Activated CD4-positive, alpha-beta T cell treated with anti-CD3 and anti-CD28 coated beads, Interleukin-2, Interleukin-4, amounts not matched to agents 100 ng/mL and 50 ng/mL, durations not matched to agents 16 hours and 8 hours (primary cell): ENCODE measurements at regions not wholly inside any gene's neighbourhood (a gene's known extent, or its start where the extent isn't known, plus 50 kb on each side); places are given as distances from the start of the nearest gene placed in this dataset.

ENCODE experiments used
- DNase-seq: peaks from one replicate; pipeline ENCODE4 v3.0.0-alpha.2; 2020; ENCODE audit warnings: low spot score

DNA sequence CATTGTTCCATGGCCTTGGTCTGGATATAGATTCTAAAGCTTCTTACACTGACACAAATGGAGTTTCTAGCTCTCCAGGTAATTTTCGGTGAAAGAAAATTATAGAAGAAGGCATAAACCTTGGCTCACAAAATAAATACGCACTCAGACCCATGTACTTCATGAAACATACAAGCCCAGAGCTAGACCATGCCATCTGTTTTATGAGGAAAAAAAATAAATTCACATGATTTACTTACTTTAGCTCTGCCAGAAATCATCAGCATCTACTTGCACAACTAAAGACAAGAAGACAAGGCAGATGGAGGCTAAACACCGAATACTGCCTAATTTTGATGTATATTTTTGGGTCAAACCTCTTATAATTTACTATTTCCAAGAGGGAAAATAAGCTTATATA, 197.4 kb upstream of the KLF14 start:
- no peak for DNase-seq

DNA sequence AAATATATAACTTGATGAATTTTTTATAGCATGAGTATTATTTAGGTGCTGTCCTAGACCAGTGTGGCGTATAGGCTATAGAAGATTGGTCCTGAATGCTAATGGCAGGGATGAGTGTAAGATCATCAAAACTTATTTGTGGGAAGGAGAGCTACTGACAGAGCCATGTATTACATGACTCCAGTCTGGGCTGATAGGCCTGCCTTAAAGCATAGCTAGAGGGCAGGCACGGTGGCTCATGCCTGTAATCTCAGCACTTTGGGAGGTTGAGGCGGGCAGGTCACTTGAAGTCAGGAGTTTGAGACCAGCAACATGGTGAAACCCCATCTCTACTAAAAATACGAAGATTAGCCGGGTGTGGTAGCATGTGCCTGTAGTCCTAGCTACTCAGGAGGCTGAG, 198.1 kb upstream of the KLF14 start:
- DNase-seq = no peak

DNA sequence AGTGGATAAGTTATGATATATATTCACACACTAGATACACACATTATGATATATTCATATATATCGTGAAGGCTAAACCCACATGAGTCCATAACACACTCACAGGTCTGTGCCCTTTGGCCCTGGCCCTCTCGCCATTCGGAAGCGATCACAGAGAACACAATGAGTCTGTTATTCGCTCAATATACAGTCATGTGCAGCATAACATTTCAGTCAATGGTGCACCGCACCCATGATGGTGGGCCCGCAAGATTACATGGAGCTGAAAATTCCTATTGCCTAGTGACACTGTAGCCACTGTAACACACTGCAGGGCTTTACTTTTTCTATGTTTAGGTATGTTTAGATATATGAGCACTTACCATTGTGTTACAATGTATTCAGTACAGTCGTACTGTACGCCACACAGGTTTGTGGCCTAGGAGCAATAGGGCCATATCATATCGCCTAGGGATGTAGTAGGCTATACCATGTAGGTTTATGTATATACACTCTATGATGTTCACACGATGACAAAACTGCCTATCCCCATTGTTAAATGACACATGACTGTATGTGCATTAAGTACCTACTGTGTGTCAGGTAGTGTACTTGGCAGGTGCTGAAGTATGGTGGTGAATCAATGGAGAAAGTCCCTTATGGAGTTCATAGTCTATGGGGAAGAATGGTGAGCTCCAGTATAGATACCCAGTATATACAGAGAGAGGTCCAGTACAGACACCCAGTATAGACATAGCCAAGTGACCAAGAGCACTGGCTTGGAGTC, 198.8 kb upstream of the KLF14 start:
- no peak for DNase-seq

DNA sequence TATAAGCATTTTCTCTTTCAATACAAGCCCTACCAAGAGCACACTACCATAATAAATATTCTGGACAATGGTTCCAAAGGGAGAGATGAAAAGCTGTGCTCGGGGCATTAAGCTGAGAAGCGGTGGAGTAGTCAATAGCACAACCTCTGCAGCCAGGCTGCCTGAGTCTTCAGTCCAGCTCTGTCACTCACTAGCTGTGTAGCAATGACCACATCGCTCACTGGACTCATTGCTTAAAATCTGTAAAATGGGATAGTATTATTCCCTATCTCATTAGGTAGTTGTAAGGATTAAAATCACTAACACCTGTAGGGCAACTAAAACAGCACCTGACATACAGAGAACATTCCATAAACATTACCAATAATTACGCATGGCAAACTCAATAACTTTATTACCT, 199.9 kb upstream of the KLF14 start:
- DNase-seq = no peak

DNA sequence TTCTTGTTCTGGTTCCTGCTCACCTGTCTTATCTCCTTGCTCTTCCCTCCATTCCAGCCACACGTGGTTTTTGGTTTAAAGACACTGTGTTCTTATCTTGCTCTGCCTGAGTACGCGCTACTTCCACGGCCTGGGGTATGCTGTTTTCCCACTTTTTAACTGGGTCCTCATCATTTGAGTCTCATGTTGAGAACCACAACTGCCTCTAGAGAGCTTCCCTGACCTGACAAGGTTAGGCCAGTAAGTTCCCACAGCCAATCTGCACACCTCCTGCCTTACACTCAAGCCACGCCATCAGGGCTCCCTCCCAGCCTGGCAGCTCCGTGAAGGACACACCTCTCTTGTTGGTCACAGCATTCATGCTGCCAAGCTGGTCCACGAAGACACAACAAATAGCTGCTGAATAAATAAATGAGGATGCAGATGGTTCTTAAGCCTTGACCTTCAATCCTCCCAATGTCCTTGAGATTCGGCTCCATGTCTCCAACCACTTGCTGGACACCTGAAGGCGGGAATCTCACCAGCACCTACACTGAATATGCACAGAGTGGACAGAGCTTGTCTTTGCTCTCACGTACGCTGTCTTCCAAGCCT, 201.7 kb upstream of the KLF14 start:
- no peak for DNase-seq

DNA sequence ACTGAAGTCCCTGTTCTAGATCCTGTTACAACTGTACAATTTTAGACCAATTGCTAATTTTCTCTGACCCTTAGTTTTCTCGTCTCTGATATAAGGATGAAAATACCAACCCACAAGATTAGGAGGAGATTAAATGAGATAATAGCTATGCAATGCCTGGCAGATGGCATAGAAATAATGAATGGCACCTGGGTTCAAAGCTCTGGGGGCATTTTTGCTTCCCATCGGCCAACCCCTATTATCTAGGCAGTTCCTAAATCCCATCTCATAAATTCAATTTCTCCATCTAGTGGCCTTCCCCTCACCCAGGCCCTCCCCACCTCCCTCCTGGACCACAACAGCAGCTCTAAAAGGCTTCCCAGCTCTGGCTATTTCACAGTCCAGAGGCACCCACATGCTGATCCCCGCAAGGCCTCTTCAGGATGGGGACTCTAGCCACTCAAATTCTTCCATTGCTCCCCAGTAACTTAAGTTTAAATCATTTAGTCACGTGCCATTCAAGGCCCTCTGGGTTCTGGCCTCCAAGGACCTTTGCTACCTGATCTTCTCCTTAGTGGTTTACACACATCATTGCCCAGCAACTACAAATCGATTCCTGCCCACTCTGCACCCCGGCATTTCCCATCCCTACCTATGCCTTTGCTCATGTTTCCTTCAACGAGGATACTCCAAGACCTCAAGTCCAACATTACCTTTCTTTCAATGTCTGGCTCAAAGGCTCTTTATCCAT, 202.4 kb upstream of the KLF14 start:
- no peak for DNase-seq

DNA sequence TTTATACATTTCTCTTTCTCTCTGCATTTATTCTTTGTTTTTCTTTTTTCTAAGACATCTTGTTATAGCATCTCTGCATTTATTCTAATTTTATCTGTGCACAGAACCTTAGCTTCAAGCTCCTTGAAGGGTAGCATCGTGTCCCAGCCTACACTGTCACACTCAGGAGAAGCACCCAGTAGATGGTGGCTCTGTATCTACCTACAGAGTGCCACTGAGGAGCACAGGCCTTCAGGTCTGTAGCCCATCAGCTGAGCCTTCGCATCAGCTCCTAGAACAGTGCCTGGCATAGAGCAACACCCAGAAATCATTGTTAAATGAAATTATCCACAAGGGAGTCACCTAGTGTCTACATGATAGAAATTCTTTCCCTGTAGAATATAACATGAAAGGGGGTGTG, 203.0 kb upstream of the KLF14 start:
- no peak for DNase-seq

DNA sequence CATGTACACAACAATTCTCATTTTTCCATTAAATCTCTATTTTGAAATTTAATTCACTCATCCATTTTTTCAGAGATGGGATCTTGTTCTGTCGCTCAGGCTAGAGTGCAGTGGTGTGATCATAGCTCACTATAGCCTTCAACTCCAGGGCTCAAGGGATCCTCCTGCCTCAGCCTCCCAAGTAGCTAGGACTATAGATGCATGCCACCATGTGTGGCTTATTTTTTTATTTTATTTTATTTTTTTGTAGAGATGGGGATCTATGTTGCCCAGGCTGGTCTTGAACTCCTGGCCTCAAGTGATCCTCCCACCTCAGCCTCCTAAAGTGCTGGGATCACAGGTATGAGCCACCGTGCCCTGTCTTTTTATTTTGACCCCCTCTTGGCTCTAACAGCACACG, 203.8 kb upstream of the KLF14 start:
- no peak for DNase-seq

DNA sequence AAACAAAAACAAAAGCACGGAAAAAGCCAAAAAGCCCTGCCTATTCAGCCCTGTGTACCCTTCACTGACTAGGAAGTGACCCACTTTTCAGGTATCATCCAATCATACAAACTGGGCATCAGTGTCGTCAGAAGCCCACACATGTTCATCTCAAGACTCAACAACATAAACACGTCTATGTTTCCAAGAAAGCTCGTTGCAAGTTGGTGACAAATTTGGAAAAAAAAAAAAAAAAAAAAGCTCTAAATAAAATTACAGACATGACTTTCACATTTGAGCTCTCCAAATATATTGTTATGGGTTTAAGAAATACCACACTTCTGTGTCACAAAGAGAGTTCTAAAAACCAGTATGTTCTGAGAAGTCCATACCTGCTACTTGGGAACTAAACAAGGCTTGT, 204.7 kb upstream of the KLF14 start:
- DNase-seq = no peak

DNA sequence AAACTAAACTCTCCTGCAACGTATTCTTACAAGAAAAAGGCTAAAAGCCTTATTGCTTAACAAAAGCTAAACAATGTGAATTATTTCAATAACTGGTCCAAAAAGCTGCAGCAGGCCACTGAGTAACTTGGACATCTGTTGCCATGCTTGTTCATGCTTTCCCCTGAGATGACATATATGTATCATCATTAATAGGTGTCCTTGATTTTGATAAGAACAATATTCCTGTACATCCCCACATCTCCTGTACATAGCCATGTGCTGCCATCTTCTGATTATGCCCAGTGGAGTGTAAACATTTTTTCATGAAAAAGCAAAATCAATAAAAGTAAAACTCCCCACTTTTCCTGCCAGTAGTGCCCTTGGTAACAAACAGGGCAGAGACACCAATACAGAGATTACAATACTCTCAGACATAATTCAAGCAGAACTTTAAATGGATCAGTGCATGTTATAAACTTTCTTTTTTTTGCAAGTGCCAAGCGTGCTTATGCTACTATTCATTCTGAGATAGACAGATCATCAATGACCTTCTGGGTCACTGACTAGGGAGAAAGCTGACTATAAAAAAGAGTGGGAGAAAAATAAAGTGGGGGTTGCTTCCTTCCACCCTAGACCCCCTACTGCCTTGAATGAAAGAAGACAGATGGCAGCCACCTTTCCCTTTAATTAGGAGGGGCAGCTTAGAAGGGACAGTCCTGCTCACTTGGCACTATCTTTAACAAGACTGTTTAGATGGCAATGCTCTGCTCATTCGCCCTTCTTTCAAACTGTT, 205.5 kb upstream of the KLF14 start:
- DNase-seq = no peak

DNA sequence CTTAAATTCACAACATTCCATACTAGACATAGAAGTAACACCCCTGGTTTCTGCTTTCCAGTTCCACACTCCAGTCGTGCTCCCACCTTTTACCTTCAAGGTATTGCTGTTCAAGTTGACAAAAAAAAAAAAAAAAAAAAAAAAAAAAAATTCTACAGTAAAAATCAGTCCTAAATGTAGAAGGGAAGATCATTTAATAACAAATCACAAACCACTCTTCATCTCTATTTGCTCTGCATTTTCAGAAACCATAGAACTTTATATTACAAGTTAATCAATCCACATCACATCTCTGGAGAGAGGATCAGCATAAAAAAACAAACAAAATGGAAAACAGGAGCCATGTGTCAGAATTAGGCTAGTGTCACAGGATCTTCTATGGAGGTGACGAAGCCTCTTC, 206.3 kb upstream of the KLF14 start:
- no peak for DNase-seq

DNA sequence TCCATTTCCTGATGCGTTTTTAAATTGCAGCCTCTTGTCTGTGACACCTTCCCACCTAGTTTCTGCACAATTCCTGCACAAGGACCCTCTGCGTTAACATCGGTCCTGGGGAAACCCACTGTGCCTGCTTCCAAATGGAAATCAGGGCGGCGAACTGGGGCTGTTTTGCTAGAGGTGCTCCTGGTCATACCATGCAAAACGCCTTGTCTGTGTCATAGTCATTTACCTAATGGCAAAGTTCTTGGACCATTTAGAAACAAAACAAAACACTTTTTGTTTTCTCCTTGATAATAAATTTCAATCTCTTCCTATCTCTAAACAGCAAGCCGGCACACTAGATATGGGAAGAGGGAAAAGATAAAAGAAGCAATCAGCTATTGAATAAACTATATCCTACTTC, 206.9 kb upstream of the KLF14 start:
- no peak for DNase-seq

DNA sequence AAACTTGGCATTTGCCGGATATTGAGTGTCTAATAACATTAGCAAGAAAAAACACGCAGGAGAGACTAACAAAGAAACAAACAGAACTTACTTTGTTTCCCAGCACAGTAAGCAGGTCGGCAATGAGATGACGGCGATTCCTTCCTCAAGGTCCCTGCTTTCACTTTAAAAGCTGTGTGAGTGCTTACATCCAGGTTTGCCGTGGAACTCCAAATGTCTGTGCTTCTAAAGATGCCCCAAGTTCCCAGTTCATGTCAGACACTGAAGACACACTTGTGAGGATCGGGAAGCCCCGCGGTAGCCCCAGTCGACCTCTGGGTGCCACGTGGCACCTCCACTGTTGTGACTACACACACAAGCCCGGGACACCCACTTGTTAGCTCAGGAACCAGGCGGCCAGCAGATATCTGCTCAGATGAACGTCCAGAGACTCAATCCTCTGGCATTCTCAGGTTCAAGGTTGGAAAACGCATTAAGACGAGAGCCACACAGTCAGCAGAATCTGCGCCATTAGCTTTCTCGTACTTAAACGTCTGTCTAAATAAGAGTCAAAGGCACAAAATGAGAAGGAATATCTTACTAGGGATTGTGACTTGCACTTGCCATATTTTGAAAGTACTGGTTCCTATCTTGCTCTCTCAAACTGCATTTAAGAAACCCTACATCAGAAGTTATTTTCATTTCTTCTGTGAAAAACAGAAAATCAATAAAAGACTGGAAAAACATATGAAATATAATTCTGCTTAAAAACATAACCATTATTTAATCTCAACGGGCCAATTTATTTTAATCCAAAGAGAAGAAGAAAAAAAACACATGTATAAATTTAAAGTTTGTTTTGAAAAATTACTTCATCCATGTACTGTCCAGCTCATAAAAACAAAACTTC, 207.6 kb upstream of the KLF14 start:
- no peak for DNase-seq

DNA sequence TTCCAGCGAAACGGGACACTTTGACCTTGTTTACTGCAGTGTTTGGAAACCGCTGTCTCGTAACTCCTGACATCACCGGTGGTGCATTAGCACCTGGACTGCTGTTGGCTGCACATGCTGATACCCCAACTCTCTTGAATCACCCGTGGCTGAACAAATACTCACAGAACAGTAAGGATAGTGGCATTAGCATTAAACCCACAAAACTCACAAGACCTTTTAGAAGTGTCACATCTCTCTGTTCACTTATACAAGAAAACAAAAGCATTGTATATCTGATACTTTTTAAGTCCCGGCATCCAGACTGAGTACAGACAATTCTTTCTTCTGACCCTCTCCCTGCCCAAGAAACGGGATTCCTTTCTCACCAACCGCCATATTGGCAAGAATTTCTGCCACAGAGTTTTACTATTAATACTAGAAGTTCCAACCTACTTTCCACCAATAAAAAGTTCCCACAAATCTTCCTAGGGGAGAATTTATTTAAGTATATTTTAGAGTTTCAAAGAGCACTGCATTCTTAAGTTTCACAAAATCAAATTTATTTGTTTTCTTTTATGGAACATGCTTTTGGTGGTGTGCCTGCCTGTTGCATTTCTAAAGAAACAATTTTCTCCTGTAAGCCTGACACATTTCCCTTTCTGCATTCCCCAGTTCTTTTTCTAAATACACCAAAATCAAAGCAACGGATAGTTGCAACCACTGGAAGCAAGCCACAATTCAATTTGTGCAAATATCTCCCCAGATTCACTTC, 208.4 kb upstream of the KLF14 start:
- DNase-seq = no peak

DNA sequence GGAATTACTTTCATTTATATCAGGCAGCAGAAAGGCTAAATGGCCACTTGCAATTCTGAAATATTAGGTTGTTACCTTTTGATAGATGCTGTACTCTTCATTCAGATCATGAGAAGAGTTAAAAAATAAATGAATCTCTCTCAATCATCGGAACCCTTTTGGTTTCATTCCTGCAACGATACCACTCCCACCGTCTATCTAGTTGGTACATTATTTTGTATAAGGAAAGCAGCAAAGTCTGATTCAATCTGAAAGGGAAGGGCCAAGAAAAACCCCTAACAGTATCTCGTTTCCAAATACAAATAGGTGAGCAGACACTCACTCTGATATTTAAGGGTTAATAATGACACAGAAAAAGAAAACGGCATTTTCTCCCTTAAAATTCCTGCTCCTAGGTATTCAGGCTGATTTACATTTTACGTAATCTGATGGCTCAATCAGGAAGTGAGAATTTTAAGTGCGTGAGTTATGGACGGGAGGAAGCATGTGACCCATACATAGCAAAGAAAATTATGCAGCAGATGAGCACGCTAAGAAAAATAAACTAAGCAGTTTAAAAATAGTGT, 209.4 kb upstream of the KLF14 start:
- DNase-seq = no peak

DNA sequence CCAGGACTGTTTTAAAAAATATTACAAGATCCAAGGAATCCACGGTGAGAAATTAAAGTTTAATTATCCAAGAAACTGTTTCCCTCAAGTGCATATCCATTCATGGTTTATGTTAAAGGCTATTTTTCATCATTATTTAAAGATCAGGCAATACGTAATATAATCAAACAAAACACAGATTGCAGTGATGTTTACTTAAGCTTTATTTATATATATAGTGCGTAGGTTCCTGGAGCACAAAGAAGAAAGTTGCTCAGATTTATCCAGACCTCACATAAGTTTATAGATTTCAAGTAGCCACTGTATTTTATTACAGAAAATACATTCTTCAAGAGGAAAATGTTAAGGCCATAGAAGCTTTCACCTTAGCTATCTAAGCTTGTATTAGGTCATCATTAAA, 210.0 kb upstream of the KLF14 start:
- DNase-seq = no peak

DNA sequence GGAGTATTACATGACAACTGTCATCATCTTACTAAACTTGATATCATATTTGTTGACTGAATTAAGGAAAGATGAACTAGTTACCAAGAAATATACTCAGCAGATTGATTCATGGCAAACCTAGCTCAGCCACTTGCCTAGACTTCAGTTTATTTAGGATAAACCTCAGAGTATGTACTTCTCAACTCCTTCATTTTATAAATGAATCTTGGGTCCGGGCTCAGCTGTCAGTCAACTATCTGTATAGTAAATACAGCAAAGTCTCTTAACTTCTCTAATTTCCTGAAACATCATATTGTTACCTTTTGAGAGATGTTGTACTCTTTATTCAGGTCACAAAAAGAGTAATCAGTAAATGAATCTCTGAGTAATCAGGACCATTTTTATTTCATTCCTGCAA, 211.0 kb upstream of the KLF14 start:
- no peak for DNase-seq

DNA sequence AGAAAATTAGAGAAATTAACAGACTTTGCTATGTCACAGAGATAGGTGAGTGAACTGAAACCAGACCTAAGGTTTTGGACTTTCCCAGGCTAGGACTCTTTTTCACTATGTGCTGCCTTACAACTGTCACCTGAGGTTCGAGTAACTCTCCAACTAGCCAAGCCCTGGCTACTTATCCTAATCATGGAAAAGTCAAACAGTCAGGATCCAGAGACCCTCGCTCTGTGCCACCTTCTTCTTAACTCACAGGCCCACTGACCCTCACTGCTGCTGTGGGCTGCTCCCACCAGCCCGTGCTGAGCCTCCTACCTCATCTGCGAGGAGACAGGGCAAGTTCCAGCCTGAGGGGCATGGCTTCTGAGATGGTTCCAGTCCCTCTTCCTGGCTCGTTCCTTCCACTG, 211.4 kb upstream of the KLF14 start:
- no peak for DNase-seq

DNA sequence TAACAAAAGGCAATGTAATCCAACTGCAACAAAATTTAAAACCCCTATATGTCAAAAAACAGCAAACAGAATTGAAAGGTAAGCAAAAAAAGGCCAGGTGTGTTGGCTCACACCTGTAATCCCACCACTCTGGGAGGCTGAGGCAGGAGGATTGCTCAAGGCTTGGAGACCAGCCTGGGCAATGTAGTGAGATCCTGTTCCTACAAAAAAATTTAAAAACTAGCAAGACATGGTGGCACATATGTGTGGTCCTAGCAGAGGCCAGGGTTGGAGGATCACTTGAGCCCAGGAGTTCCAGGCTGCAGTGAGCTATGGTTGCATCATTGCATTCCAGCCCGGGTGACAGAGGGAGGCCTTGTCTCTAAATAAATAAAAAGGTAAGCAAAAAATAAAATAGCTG, 212.1 kb upstream of the KLF14 start:
- no peak for DNase-seq

DNA sequence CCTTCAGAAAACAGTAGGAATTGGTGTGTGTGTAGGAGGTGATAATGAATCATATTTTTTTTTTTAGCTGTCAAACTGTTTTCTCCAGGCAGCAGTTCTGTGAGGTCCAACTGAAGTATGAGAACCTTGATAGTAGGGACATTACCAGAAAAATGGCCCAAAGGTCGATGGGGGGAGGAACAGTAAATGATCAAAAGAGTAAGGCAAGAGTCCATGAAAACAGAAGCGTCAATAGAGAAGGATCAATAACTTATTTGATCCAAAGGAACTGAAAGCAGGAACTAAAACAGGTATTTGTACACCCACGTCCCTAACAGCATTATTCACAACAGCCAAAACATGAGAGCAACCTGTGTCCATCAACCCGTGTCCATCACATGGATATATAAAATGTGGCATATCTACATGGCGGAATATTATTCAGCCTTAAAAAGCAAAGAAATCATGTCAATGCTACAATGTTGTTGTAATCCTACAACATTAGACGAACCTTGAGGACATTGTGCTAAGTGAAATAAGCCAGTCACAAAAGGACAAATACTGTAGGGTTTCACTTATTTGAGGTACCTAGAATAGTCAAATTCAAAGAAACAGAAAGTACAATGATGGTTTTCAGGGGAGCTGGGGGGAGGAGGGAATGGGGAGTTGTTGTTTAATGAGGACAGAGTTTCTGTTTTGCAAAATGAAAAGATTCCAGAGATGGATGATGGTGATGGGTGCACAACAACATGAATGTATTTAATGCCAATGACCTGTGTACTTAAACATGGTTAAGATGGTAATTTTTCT, 214.0 kb upstream of the KLF14 start:
- DNase-seq = no peak
